H9 (cell line): ENCODE measurements at regions not wholly inside any gene's neighbourhood (a gene's known extent, or its start where the extent isn't known, plus 50 kb on each side); places are given as distances from the start of the nearest gene placed in this dataset.

Experiments
- DNase-seq: peaks from one replicate; pipeline ENCODE4 v3.0.0-alpha.2; 2017
- H2AFZ ChIP-seq: one replicate; pipeline ENCODE4 v1.6.1; 2013; ENCODE audit warnings: mild to moderate bottlenecking, low read length, control low read depth, moderate library complexity
- H2AK5ac ChIP-seq: 2 replicates; pipeline ENCODE4 v1.6.1; 2013; ENCODE audit warnings: low read length, control low read depth, mixed read lengths; ENCODE audit not compliant: insufficient read length
- H2BK120ac ChIP-seq: one replicate; pipeline ENCODE4 v1.6.1; 2013; ENCODE audit warnings: low read depth, mild to moderate bottlenecking, low read length, control low read depth, inconsistent platforms; ENCODE audit not compliant: poor library complexity, severe bottlenecking
- H2BK12ac ChIP-seq: 2 replicates; pipeline ENCODE4 v1.6.1; 2013; ENCODE audit warnings: low read length, control low read depth, mixed read lengths, low read depth; ENCODE audit not compliant: insufficient read length
- H2BK15ac ChIP-seq: 2 replicates; pipeline ENCODE4 v1.6.1; 2013; ENCODE audit warnings: low read depth, low read length, control low read depth
- H2BK20ac ChIP-seq: one replicate; pipeline ENCODE4 v1.6.1; 2013; ENCODE audit warnings: low read depth, mild to moderate bottlenecking, low read length, control low read depth, inconsistent platforms; ENCODE audit not compliant: poor library complexity, severe bottlenecking
- H2BK5ac ChIP-seq: 2 replicates; pipeline ENCODE4 v1.6.1; 2013; ENCODE audit warnings: low read length, control low read depth, mixed read lengths; ENCODE audit not compliant: insufficient read length
- H3K14ac ChIP-seq: 2 replicates; pipeline ENCODE4 v1.6.1; 2013; ENCODE audit warnings: low read length, control low read depth; ENCODE audit not compliant: insufficient read depth
- H3K18ac ChIP-seq: 2 replicates; pipeline ENCODE4 v1.6.1; 2013; ENCODE audit warnings: low read depth, mild to moderate bottlenecking, mixed read lengths, low read length, control low read depth; ENCODE audit not compliant: insufficient read length
- H3K23ac ChIP-seq: 2 replicates; pipeline ENCODE4 v1.6.1; 2013; ENCODE audit warnings: low read length, control low read depth, mixed read lengths, low read depth; ENCODE audit not compliant: insufficient read length
- H3K23me2 ChIP-seq: 2 replicates; pipeline ENCODE4 v1.6.1; 2013; ENCODE audit warnings: low read depth, mild to moderate bottlenecking, mixed read lengths, low read length, control low read depth; ENCODE audit not compliant: insufficient read length, poor library complexity, severe bottlenecking
- H3K27ac ChIP-seq: 2 replicates; pipeline ENCODE4 v1.5.1; 2013; ENCODE audit warnings: low read length, control low read depth, mixed read lengths, low read depth; ENCODE audit not compliant: insufficient read length
- H3K27me3 ChIP-seq: 2 replicates; pipeline ENCODE4 v1.6.1; 2013; ENCODE audit warnings: low read length, control low read depth, inconsistent platforms; ENCODE audit not compliant: insufficient read depth
- H3K4ac ChIP-seq: 2 replicates; pipeline ENCODE4 v1.6.1; 2013; ENCODE audit warnings: low read depth, mild to moderate bottlenecking, control low read depth, inconsistent platforms, low read length, moderate library complexity
- H3K4me1 ChIP-seq: 2 replicates; pipeline ENCODE4 v1.6.1; 2013; ENCODE audit warnings: low read length, control low read depth, inconsistent platforms; ENCODE audit not compliant: insufficient read depth
- H3K4me2 ChIP-seq: 2 replicates; pipeline ENCODE4 v1.6.1; 2013; ENCODE audit warnings: low read length, control low read depth, mixed read lengths; ENCODE audit not compliant: insufficient read length, insufficient read depth
- H3K56ac ChIP-seq: 2 replicates; pipeline ENCODE4 v1.6.1; 2013; ENCODE audit warnings: low read depth, mild to moderate bottlenecking, mixed read lengths, low read length, control low read depth; ENCODE audit not compliant: insufficient read length
- H3K79me1 ChIP-seq: 2 replicates; pipeline ENCODE4 v1.6.1; 2013; ENCODE audit warnings: low read depth, mild to moderate bottlenecking, moderate library complexity, low read length, control low read depth, inconsistent platforms; ENCODE audit not compliant: insufficient read depth, poor library complexity, severe bottlenecking
- H3K79me2 ChIP-seq: 2 replicates; pipeline ENCODE4 v1.6.1; 2013; ENCODE audit warnings: low read length, control low read depth, inconsistent platforms; ENCODE audit not compliant: insufficient read depth
- H3K9ac ChIP-seq: 2 replicates; pipeline ENCODE4 v1.6.1; 2013; ENCODE audit warnings: low read length, control low read depth, mixed read lengths; ENCODE audit not compliant: insufficient read length; ENCODE audit errors: extremely low read depth
- H3K9me3 ChIP-seq: one replicate; pipeline ENCODE4 v1.6.1; 2013; ENCODE audit warnings: low read depth, low read length, inconsistent platforms; ENCODE audit not compliant: control insufficient read depth
- H3T11ph ChIP-seq: one replicate; pipeline ENCODE4 v1.6.1; 2013; ENCODE audit warnings: mild to moderate bottlenecking, low read length, control low read depth, inconsistent platforms
- H4K20me1 ChIP-seq: one replicate; pipeline ENCODE4 v1.6.1; 2013; ENCODE audit not compliant: control insufficient read depth, insufficient read length, insufficient read depth
- H4K5ac ChIP-seq: 2 replicates; pipeline ENCODE4 v1.6.1; 2013; ENCODE audit warnings: low read depth, mild to moderate bottlenecking, mixed read lengths, low read length, control low read depth; ENCODE audit not compliant: insufficient read length
- H4K8ac ChIP-seq: replicated peaks from 2 replicates; pipeline ENCODE4 v1.6.1; 2013; ENCODE audit warnings: low read length, control low read depth, mixed read lengths, low read depth; ENCODE audit not compliant: insufficient read length
- H4K91ac ChIP-seq: 2 replicates; pipeline ENCODE4 v1.6.1; 2013; ENCODE audit warnings: low read depth, mild to moderate bottlenecking, moderate library complexity, mixed read lengths, low read length, control low read depth; ENCODE audit not compliant: insufficient read length
- H3K27ac Mint-ChIP-seq, 3 experiments: 2 replicates in 2 of 3; 3 replicates in 1 of 3; pipeline ENCODE4 v1.8.0; 2020 to 2021; ENCODE audit warnings: mixed read lengths in 3 of 3, mild to moderate bottlenecking in 1 of 3, moderate library complexity in 1 of 3
- H3K27me3 Mint-ChIP-seq: 2 replicates; pipeline ENCODE4 v1.8.0; 2021; ENCODE audit warnings: low read depth, mild to moderate bottlenecking, moderate library complexity, mixed read lengths
- H3K36me3 Mint-ChIP-seq, 3 experiments: 2 replicates in 2 of 3; 3 replicates in 1 of 3; pipeline ENCODE4 v1.8.0; 2020 to 2021; ENCODE audit warnings: low read depth in 3 of 3, mixed read lengths in 3 of 3; ENCODE audit not compliant: insufficient read depth in 1 of 3
- H3K4me1 Mint-ChIP-seq, 2 experiments: 2 replicates each; pipeline ENCODE4 v1.8.0; 2020; ENCODE audit warnings: mixed read lengths in 2 of 2
- H3K4me3 Mint-ChIP-seq, 2 experiments: 2 replicates in 1 of 2; 3 replicates in 1 of 2; pipeline ENCODE4 v1.8.0; 2020 to 2021; ENCODE audit warnings: mild to moderate bottlenecking in 2 of 2, mixed read lengths in 2 of 2, moderate library complexity in 1 of 2
- H3K9me3 Mint-ChIP-seq, 2 experiments: 2 replicates in 1 of 2; 3 replicates in 1 of 2; pipeline ENCODE4 v1.8.0; 2020; ENCODE audit warnings: mild to moderate bottlenecking in 2 of 2, mixed read lengths in 2 of 2, moderate library complexity in 1 of 2
- WGBS: extraction: QIAGEN DNeasy Blood & Tissue Kit; methylation state at CpG from one replicate; pipeline ENCODE4 v1.1.7; 2013; ENCODE audit warnings: missing lambda C conversion rate, low lambda C conversion rate, mixed read lengths; ENCODE audit not compliant: insufficient read length; ENCODE audit errors: extremely low coverage; 5-methylcytosine and 5-hydroxymethylcytosine counted together
- TF ChIP-seq, protein P1 (sequence below): fragments of 200-600 bp; sonication (generic); conservative IDR thresholded peaks from 3 replicates; pipeline ENCODE4 v1.8.0; 2021; ENCODE audit warnings: antibody characterized with exemption, mild to moderate bottlenecking

GRCh38 chr4:119752936-119753335, 124.3 kb upstream of the PDE5A start:
- no peaks in the 10 kb centered on the region for H3K27me3 ChIP-seq
- H4K20me1 ChIP-seq, result no peaks in the 10 kb centered on the region
- no peak overlapping the region for H2AFZ ChIP-seq
- H3K27ac ChIP-seq, result no peak overlapping the region
- no peak overlapping the region for H3K23ac ChIP-seq
- no peak overlapping the region for H3K14ac ChIP-seq
- no peaks in the 10 kb centered on the region for H3K79me2 ChIP-seq
- Mint-ChIP-seq H3K4me3 (no peak overlapping the region), H3K4me1 (no peaks in the 10 kb centered on the region; a peak in 1 of 4 replicates), H3K9me3 (no peaks in the 10 kb centered on the region), H3K27ac (no peak overlapping the region), H3K36me3 (no peaks in the 10 kb centered on the region), H3K27me3 (no peaks in the 10 kb centered on the region)
- H3K4me1 ChIP-seq, result no peaks in the 10 kb centered on the region
- TF ChIP-seq, protein P1, sequence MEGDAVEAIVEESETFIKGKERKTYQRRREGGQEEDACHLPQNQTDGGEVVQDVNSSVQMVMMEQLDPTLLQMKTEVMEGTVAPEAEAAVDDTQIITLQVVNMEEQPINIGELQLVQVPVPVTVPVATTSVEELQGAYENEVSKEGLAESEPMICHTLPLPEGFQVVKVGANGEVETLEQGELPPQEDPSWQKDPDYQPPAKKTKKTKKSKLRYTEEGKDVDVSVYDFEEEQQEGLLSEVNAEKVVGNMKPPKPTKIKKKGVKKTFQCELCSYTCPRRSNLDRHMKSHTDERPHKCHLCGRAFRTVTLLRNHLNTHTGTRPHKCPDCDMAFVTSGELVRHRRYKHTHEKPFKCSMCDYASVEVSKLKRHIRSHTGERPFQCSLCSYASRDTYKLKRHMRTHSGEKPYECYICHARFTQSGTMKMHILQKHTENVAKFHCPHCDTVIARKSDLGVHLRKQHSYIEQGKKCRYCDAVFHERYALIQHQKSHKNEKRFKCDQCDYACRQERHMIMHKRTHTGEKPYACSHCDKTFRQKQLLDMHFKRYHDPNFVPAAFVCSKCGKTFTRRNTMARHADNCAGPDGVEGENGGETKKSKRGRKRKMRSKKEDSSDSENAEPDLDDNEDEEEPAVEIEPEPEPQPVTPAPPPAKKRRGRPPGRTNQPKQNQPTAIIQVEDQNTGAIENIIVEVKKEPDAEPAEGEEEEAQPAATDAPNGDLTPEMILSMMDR, result no peak
- H3K9ac ChIP-seq, result no peak overlapping the region
- no peak overlapping the region for H2AK5ac ChIP-seq
- H3K9me3 ChIP-seq, result no peaks in the 10 kb centered on the region
- no peak overlapping the region for H2BK20ac ChIP-seq
- no peak overlapping the region for H3K4ac ChIP-seq
- no peak overlapping the region for H4K91ac ChIP-seq
- H3T11ph ChIP-seq, result no peak overlapping the region
- no peak overlapping the region for H2BK120ac ChIP-seq
- no peak for DNase-seq
- H3K23me2 ChIP-seq, result no peaks in the 10 kb centered on the region
- no peak overlapping the region for H3K56ac ChIP-seq
- no peak overlapping the region for H3K18ac ChIP-seq
- H4K8ac ChIP-seq, result no peak overlapping the region
- no peak overlapping the region for H2BK5ac ChIP-seq
- no CpG with 5 or more reads among the region's 2 CpGs for WGBS
- no peak overlapping the region for H2BK12ac ChIP-seq
- no peak overlapping the region for H4K5ac ChIP-seq
- no peak overlapping the region for H3K4me2 ChIP-seq
- no peak overlapping the region for H2BK15ac ChIP-seq
- no peaks in the 10 kb centered on the region for H3K79me1 ChIP-seq
